NCI-H526 treated with DMSO at 0.1 percent for 48 hours (cell line): ENCODE measurements at regions not wholly inside any gene's neighbourhood (a gene's known extent, or its start where the extent isn't known, plus 50 kb on each side); places are given as distances from the start of the nearest gene placed in this dataset.

Experiments
- DNase-seq: peaks from one replicate; lab custom pipeline; 2025; lab: John Stamatoyannopoulos, UW

- DNase-seq, result no peak
Measured at GRCh38 chr7:81606078-81606863, 163.6 kb downstream of the HGF start.

GRCh38 chr7:81605493-81605892, 164.4 kb downstream of the HGF start:
- DNase-seq, result no peak

DNA sequence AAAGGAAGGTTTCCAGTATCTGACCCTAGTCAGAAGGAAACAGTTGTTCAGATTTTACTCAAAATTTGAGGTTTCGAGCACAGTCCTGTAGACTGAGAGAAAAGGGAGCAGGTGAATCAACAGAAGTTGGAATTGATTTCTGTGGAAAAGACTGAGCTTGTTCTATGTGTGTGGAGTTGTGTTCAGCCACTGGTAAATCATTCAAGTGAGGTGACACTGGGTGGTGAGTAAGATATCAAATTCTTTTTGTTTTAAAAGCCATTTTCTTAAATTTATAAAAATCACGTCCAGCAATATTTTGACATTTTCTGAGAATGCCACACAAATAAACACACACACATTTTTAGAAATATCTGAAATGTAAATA, 165.1 kb downstream of the HGF start:
- DNase-seq, result no peak

GRCh38 chr7:81604075-81604807, 165.6 kb downstream of the HGF start:
- no peak for DNase-seq

DNA sequence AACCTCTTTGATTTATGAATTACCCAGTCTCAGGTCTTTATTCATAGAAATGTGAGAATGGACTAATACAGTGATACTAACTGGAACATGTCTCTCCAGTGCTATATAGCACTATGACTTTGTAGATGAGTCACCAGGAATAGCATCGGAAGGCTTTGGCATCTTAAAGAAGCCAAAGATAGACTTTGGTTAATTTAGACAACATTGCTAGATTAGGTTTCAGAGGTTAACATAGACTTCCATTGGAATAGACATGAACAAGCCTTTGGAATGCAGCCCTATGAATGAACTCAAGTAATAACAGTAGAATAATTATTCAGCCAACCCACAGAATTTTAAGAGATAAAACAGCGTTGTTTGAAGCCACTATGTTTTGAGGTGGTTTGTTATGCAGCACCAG, 169.2 kb downstream of the HGF start:
- DNase-seq, result no peak

GRCh38 chr7:81598951-81599350, 170.9 kb downstream of the HGF start:
- DNase-seq, result no peak

DNA sequence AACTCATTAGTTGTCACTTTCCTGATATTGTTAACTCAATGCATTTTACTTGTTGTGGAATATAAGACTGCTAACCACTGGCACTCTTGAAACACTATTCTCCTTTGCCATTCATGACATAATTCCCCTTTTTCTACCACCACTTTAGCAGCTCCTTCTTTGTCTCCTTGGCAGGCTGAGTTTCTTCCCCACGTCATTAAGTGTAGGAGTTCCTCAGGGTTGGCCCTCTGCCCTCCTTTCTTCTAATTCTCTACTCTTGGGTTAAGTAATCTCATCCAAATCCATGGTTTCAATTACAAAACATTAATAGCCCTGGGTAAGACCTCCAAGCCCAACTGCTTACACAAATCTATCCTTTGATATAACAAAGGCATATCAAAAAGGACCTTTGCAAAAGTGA, 175.1 kb downstream of the HGF start:
- no peak for DNase-seq

- DNase-seq, result no peak
Measured at GRCh38 chr7:81590131-81590530, 179.7 kb downstream of the HGF start.

- no peak for DNase-seq
Measured at GRCh38 chr7:81584667-81585066, 185.2 kb downstream of the HGF start.

- no peak for DNase-seq
Measured at GRCh38 chr7:81583882-81584533, 185.8 kb downstream of the HGF start.

DNA sequence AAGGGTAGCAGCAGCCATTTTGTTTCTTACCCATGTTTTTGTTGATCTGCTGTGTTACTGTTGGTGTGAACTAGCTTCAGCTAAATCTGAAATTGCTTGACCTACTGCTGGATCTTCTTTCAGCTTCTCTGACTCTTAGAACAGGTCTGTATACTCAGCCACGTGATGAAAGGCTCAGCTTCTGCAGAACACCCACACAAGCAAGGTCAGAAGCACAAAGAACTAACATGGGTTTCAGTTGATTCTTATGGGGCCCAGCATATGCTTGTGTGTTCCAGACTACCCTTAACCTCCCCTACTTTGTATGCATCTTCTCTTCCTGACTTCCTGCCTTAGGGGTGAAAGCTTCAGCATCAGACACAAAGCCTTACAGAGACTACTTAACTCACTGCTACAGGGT, 186.8 kb downstream of the HGF start:
- DNase-seq, result no peak

DNA sequence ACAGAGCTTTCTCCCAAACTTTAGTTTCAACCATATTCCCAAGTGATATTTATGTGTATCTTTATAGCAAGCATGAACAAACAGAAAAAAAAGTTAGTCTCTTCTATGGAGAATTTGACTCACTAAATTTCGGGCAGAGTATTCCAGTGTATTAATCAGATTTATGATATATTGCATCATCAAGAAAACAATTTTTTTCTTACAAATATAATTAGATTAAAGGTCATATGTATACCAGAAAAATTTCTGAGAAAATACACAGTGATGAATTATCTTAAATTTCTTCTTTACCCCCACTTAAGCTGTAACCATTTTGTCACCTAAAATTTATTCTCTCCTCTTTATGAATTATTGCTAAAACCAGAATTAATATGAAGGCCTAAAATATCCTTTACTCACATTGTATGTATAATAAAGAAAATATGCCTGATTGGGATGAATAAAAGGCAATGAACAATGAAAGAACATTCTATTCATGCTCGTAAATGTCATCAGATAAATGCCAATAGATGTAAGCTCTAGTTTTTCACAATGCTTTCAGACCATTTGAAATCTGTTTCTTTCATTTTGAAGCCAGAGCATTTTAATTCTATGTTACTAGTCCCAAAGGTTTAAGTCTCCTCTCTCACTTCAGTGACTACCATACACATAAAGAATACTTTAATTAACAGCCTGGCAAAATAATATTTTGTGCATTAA, 192.1 kb downstream of the HGF start:
- no peak for DNase-seq

DNA sequence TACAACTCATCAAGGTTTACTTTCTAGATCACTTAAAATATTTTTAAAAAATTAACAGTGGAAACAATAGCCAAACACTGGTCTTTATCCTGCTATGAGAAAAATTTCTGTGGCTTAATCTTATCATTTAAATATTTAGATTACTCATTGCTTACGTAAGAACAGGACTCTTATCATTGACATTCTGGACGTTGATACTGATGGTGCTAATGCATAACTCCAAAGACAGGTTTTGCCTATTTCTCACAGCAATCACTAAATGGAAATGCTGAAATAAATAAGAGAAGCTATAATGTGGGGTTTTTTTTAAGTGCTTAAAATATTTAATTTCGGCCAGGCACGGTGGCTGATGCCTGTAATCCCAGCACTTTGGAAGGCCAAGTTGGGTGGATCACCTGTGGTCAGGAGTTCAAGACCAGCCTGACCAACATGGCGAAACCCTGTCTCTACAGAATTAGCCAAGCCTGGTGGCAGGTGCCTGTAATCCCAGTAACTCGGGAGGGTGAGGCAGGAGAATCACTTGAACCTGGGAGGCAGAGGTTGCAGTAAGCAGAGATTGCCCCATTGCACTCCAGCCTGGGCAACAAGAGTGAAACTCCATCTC, 195.0 kb downstream of the HGF start:
- DNase-seq, result no peak

GRCh38 chr7:81573932-81574331, 195.9 kb downstream of the HGF start:
- DNase-seq, result no peak

DNA sequence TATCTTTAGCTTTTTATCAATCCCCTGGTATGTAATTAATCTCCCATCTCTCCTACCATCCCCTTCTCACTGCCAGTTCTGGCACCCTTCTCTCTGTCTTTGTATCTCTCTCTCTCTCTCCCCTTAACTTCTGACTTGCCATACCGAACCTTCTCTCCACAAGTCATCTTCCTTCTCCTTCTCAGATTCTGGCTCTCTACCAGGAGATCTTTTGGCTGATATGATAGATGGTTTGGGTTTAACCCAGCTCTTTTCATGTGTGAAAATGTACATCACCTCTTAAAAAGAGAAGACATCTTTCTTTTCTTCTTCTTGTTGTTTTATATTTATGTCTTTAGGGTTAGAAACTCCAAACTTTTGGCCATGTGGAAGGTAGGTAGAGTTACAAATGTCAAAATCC, 196.7 kb downstream of the HGF start:
- no peak for DNase-seq

- no peak for DNase-seq
Measured at GRCh38 chr7:81562581-81562980, 207.3 kb downstream of the HGF start.

DNA sequence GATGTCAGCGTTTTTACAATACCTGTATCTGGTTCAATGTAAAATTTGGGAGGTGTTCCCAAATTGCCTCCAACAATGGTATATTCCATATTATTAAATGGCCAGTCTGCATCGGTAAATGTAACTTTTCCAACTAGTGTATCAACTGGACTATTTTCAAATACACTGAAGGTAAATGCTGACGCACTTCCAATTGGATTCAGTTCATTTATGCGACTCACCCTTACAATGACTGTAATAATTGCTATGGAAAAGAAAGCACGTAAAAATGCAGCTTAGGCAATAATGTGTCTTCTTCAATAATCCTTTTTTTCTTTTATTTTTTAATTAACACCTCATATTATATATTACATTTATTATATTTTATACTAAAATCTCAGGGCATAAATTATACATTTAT, 209.1 kb downstream of the HGF start:
- no peak for DNase-seq

- no peak for DNase-seq
Measured at GRCh38 chr7:81549484-81550016, 220.3 kb downstream of the HGF start.

GRCh38 chr7:81534996-81535395, 234.9 kb downstream of the HGF start:
- DNase-seq, result no peak

DNA sequence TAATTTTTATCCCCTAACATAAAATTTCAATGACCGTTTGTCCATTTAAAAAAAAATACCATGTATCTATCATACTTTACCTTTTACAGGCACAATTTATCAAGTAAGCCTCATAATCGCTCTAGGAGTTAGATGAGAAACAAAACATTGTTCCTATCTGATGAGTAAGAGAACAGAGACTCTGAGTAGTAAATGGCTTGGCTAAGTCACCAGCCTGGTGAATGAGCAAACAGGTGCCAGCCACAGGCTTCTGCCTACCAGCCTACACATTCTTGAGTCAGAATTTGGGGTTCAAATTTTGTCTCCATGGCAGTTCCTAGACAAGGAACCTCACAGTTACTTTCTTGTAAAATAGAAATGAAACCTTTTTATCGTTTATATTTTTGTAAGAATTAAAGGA, 235.4 kb downstream of the HGF start:
- DNase-seq, result no peak

DNA sequence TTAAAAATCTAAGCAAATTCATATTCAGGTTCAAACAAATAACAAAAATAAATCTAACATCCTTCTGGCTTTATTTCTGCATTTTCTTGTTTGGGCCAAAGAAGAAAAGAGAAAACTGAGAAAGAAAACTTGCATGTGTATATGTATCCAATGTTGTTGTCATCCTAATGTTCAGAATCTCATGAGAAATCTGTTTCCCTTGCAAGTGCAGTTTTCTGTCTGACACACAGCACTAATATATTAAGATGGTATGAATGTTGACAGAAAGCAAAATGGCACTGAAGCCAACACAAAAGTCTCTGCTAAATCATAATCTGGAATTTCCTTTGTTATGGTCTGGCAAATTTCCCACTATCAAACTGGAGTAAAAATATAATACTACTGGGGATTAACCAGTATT, 235.9 kb downstream of the HGF start:
- DNase-seq, result no peak

- DNase-seq, result no peak
Measured at GRCh38 chr7:81533426-81533825, 236.4 kb downstream of the HGF start.
